Adrenal gland (tissue), 9 donors: ENCODE measurements at regions not wholly inside any gene's neighbourhood (a gene's known extent, or its start where the extent isn't known, plus 50 kb on each side); places are given as distances from the start of the nearest gene placed in this dataset.

Experiments used
- DNase-seq, 7 donors: peaks; one replicate each; pipeline ENCODE4 v3.0.0-alpha.2; 2019 to 2020
- H3K27ac ChIP-seq, 5 donors: fragments of 200-600 bp; sonication (generic) in 4 of 5; 1 replicate in 3 of 5; 2 replicates in 2 of 5; pipeline versions ENCODE4 v1.5.1 to v1.8.0; 2016 to 2020; ENCODE audit warnings: mild to moderate bottlenecking in 1 of 5
- H3K27me3 ChIP-seq: fragments of 200-600 bp; 2 replicates; pipeline ENCODE4 v1.8.0; 2021
- H3K36me3 ChIP-seq, 2 donors: fragments of 200-600 bp; replicated peaks in 1 of 2; 1 replicate in 1 of 2; 2 replicates in 1 of 2; pipeline versions ENCODE4 v1.5.1 to v1.8.0; 2018 to 2022
- H3K4me1 ChIP-seq, 2 donors: fragments of 200-600 bp; replicated peaks in 1 of 2; 1 replicate in 1 of 2; 2 replicates in 1 of 2; pipeline versions ENCODE4 v1.5.1 to v1.8.0; 2018 to 2021
- H3K4me3 ChIP-seq, 4 donors: fragments of 200-600 bp; sonication (generic) in 3 of 4; one replicate each; pipeline ENCODE4 v1.5.1; 2016 to 2018
- H3K9me3 ChIP-seq, 3 donors: fragments of 200-600 bp; sonication (generic) in 1 of 3; replicated peaks in 1 of 3; 1 replicate in 2 of 3; 2 replicates in 1 of 3; pipeline versions ENCODE4 v1.5.1 to v1.8.0; 2016 to 2021
- CTCF ChIP-seq, 6 experiments: fragments of 450-650 bp in 4 of 6; fragments of 200-600 bp in 2 of 6; sonication (generic) in 1 of 6; IDR thresholded peaks; 1 replicate in 5 of 6; 2 replicates in 1 of 6; pipeline versions ENCODE4 v1.5.1 to v1.8.0; 2016 to 2021; ENCODE audit warnings: antibody characterized with exemption in 6 of 6, mild to moderate bottlenecking in 2 of 6, moderate library complexity in 1 of 6
- POLR2A ChIP-seq, 2 donors: fragments of 450-650 bp; IDR thresholded peaks; one replicate each; pipeline ENCODE4 v1.6.1; 2017; ENCODE audit warnings: antibody characterized with exemption in 2 of 2, mild to moderate bottlenecking in 2 of 2, moderate library complexity in 1 of 2
- WGBS, 4 donors: extraction: QIAGEN DNeasy Blood & Tissue Kit in 2 of 4; methylation state at CpG; one replicate each; pipeline versions ENCODE4 v1.1.5 to v1.1.7; 2013 to 2017; 5-methylcytosine and 5-hydroxymethylcytosine counted together
- intact Hi-C, 2 donors: fragments of 100-400 bp; cut with DNase I; formaldehyde crosslinking; loops; one replicate each; pipeline versions ENCODE4 v1.14.1 to v1.15.0; 2022 to 2023
- donor health status: healthy with polysubstance abuse.
- donor health status: Bipolar disorder and iron deficiency.
- donor health status: DM: yes; HTN: yes; CAD: no.
- donor health status: DM: no; HTN: no; CAD: no.
- donor health status: DM: no; HTN: no; CAD: no.

GRCh38 chr10:83706120-83706519 is 433.2 kb upstream of the GHITM start:
- no peaks in the 10 kb centered on the region for H3K4me1 ChIP-seq
- H3K9me3 ChIP-seq, result no peaks in the 10 kb centered on the region
- no peaks in the 10 kb centered on the region for H3K36me3 ChIP-seq
- DNase-seq, result no peak
- no peak for TF ChIP-seq POLR2A (IDR thresholded peaks at IDR 0.05)
- TF ChIP-seq CTCF (IDR thresholded peaks at IDR 0.05), result no peak
- no peak overlapping the region for H3K27ac ChIP-seq
- no peak overlapping the region for H3K4me3 ChIP-seq
- 36 to 72% (median 54%) methylated on average over 1 of the region's 1 CpG for WGBS, 4 donors
- no peaks in the 10 kb centered on the region for H3K27me3 ChIP-seq
- intact Hi-C loops, result no loop called here

- DNase-seq, result no peak
- Histone ChIP-seq H3K4me1 (no peaks in the 10 kb centered on the region), H3K9me3 (no peaks in the 10 kb centered on the region), H3K36me3 (no peaks in the 10 kb centered on the region), H3K27ac (no peak overlapping the region), H3K4me3 (no peak overlapping the region), H3K27me3 (no peaks in the 10 kb centered on the region)
- WGBS, 4 donors, result 84 to 97% (median 94%) methylated on average over 2 of the region's 2 CpGs
- TF ChIP-seq CTCF (IDR thresholded peaks at IDR 0.05) (no peak), POLR2A (IDR thresholded peaks at IDR 0.05) (no peak)
- intact Hi-C loops, result no loop called here
These were observed 432.2 kb upstream of the GHITM start for GRCh38 chr10:83706952-83707582.

- H3K27me3 ChIP-seq, result no peaks in the 10 kb centered on the region
- H3K4me3 ChIP-seq, result no peak overlapping the region
- H3K27ac ChIP-seq, result no peak overlapping the region
- no peaks in the 10 kb centered on the region for H3K4me1 ChIP-seq
- 55 to 94% (median 86%) methylated on average over 1 of the region's 1 CpG for WGBS, 4 donors
- DNase-seq, result no peak
- no peaks in the 10 kb centered on the region for H3K9me3 ChIP-seq
- no peak for TF ChIP-seq CTCF (IDR thresholded peaks at IDR 0.05)
- no peak for TF ChIP-seq POLR2A (IDR thresholded peaks at IDR 0.05)
- no peaks in the 10 kb centered on the region for H3K36me3 ChIP-seq
- intact Hi-C loops, result no loop called here
These were observed 425.9 kb upstream of the GHITM start for GRCh38 chr10:83713423-83713822.

- Histone ChIP-seq H3K9me3 (no peaks in the 10 kb centered on the region), H3K4me3 (no peak overlapping the region)
These were observed 416.2 kb upstream of the GHITM start for GRCh38 chr10:83723080-83723479.

More at GRCh38 chr10:83723080-83723479, 416.2 kb upstream of the GHITM start:
- no peak for DNase-seq
- intact Hi-C loops, result no loop called here
- Histone ChIP-seq H3K4me1 (no peaks in the 10 kb centered on the region), H3K27me3 (no peaks in the 10 kb centered on the region), H3K27ac (no peak overlapping the region), H3K36me3 (no peaks in the 10 kb centered on the region)
- 71 to 80% (median 80%) methylated on average over 2 of the region's 2 CpGs for WGBS, 4 donors
- TF ChIP-seq CTCF (IDR thresholded peaks at IDR 0.05), result no peak
- TF ChIP-seq POLR2A (IDR thresholded peaks at IDR 0.05), result no peak
